Body of pancreas (tissue), 4 donors: ENCODE measurements at regions not wholly inside any gene's neighbourhood (a gene's known extent, or its start where the extent isn't known, plus 50 kb on each side); places are given as distances from the start of the nearest gene placed in this dataset.

Experiments used
- CTCF ChIP-seq, 7 experiments: fragments of 450-650 bp in 4 of 7; fragments of 200-600 bp in 3 of 7; sonication (generic) in 3 of 7; IDR thresholded peaks; one replicate each; pipeline ENCODE4 v1.5.1; 2016 to 2019; ENCODE audit warnings: antibody characterized with exemption in 7 of 7
- POLR2A ChIP-seq, 3 donors: fragments of 450-650 bp; IDR thresholded peaks; one replicate each; pipeline ENCODE4 v1.6.1; 2016; ENCODE audit warnings: antibody characterized with exemption in 3 of 3, mild to moderate bottlenecking in 2 of 3

GRCh38 chr11:36729825-36730224, 131.8 kb upstream of the RAG2 start:
- no peak for TF ChIP-seq POLR2A (IDR thresholded peaks at IDR 0.05)
- no peak for TF ChIP-seq CTCF (IDR thresholded peaks at IDR 0.05)
